CD14-positive monocyte (primary cell): ENCODE measurements at regions not wholly inside any gene's neighbourhood (a gene's known extent, or its start where the extent isn't known, plus 50 kb on each side); places are given as distances from the start of the nearest gene placed in this dataset.

Source experiments
- DNase-seq, 3 donors: peaks; one replicate each; pipeline ENCODE4 v3.0.0-alpha.2; 2011 to 2022
- H2AFZ ChIP-seq: 2 replicates; pipeline ENCODE4 v1.6.0; 2012; ENCODE audit warnings: mild to moderate bottlenecking, low read depth, low read length, inconsistent platforms; ENCODE audit not compliant: insufficient read depth, poor library complexity, severe bottlenecking
- H3K27ac ChIP-seq, 2 donors: 1 replicate in 1 of 2; 2 replicates in 1 of 2; pipeline ENCODE4 v1.5.1; 2012 to 2013; ENCODE audit warnings: low read length in 2 of 2, control low read depth in 1 of 2, inconsistent platforms in 1 of 2, low read depth in 1 of 2, mild to moderate bottlenecking in 1 of 2
- H3K27me3 ChIP-seq, 2 donors: one replicate each; pipeline versions ENCODE4 v1.6.0 to v1.6.1; 2011 to 2013; ENCODE audit warnings: low read length in 2 of 2; ENCODE audit not compliant: control insufficient read depth in 2 of 2, insufficient read depth in 2 of 2
- H3K36me3 ChIP-seq, 2 donors: replicated peaks in 1 of 2; 1 replicate in 1 of 2; 2 replicates in 1 of 2; pipeline versions ENCODE4 v1.5.1 to v1.6.1; 2012 to 2013; ENCODE audit warnings: low read length in 2 of 2, control low read depth in 1 of 2, inconsistent platforms in 1 of 2, mild to moderate bottlenecking in 1 of 2; ENCODE audit not compliant: insufficient read depth in 2 of 2, control insufficient read depth in 1 of 2
- H3K4me1 ChIP-seq, 2 donors: 1 replicate in 1 of 2; 2 replicates in 1 of 2; pipeline versions ENCODE4 v1.5.1 to v1.6.1; 2012 to 2013; ENCODE audit warnings: low read length in 2 of 2, control low read depth in 1 of 2, inconsistent platforms in 1 of 2, mild to moderate bottlenecking in 1 of 2, moderate library complexity in 1 of 2; ENCODE audit not compliant: insufficient read depth in 2 of 2, control insufficient read depth in 1 of 2
- H3K4me2 ChIP-seq: replicated peaks from 2 replicates; pipeline ENCODE3; 2012; ENCODE audit warnings: low read length, moderate library complexity, mild to moderate bottlenecking; ENCODE audit not compliant: poor library complexity, severe bottlenecking; ENCODE audit errors: extremely low read depth
- H3K4me3 ChIP-seq, 3 experiments: fragments of 200-600 bp in 1 of 3; sonication (generic) in 1 of 3; replicated peaks in 1 of 3; 1 replicate in 2 of 3; 2 replicates in 1 of 3; pipeline ENCODE4 v1.5.1; 2011 to 2013; ENCODE audit warnings: low read length in 3 of 3, mild to moderate bottlenecking in 3 of 3, control low read depth in 2 of 3, low read depth in 2 of 3, inconsistent platforms in 1 of 3, moderate library complexity in 1 of 3
- H3K79me2 ChIP-seq: 2 replicates; pipeline ENCODE4 v1.6.0; 2012; ENCODE audit warnings: mild to moderate bottlenecking, control low read depth, inconsistent platforms, low read length, moderate library complexity; ENCODE audit not compliant: insufficient read depth
- H3K9ac ChIP-seq: 2 replicates; pipeline ENCODE4 v1.6.0; 2017; ENCODE audit warnings: low read length, mild to moderate bottlenecking; ENCODE audit not compliant: insufficient read depth, poor library complexity, severe bottlenecking
- H3K9me3 ChIP-seq, 2 donors: replicated peaks in 1 of 2; 1 replicate in 1 of 2; 2 replicates in 1 of 2; pipeline versions ENCODE4 v1.5.1 to v1.6.1; 2012 to 2013; ENCODE audit warnings: low read length in 2 of 2, control low read depth in 1 of 2; ENCODE audit not compliant: control insufficient read depth in 1 of 2, insufficient read depth in 1 of 2
- H4K20me1 ChIP-seq: 2 replicates; pipeline ENCODE4 v1.6.0; 2012; ENCODE audit warnings: mild to moderate bottlenecking, low read length, control low read depth, moderate library complexity; ENCODE audit not compliant: insufficient read depth
- H3K27ac Mint-ChIP-seq, 7 donors: one replicate each; pipeline ENCODE4 v1.8.0; 2020; ENCODE audit warnings: mild to moderate bottlenecking in 7 of 7, mixed read lengths in 7 of 7, moderate library complexity in 6 of 7, inconsistent platforms in 2 of 7
- H3K27me3 Mint-ChIP-seq, 3 donors: one replicate each; pipeline ENCODE4 v1.8.0; 2021 to 2022; ENCODE audit warnings: low read depth in 3 of 3, mild to moderate bottlenecking in 3 of 3, mixed read lengths in 3 of 3, moderate library complexity in 3 of 3, inconsistent platforms in 1 of 3
- H3K36me3 Mint-ChIP-seq, 2 donors: one replicate each; pipeline ENCODE4 v1.8.0; 2020; ENCODE audit warnings: mixed read lengths in 2 of 2, inconsistent platforms in 1 of 2, mild to moderate bottlenecking in 1 of 2
- H3K4me1 Mint-ChIP-seq: one replicate; pipeline ENCODE4 v1.8.0; 2020; ENCODE audit warnings: mild to moderate bottlenecking, mixed read lengths
- H3K4me3 Mint-ChIP-seq, 2 donors: one replicate each; pipeline ENCODE4 v1.8.0; 2020; ENCODE audit warnings: mild to moderate bottlenecking in 2 of 2, mixed read lengths in 2 of 2, moderate library complexity in 1 of 2
- H3K9me3 Mint-ChIP-seq, 7 donors: one replicate each; pipeline ENCODE4 v1.8.0; 2020 to 2022; ENCODE audit warnings: mixed read lengths in 7 of 7, mild to moderate bottlenecking in 6 of 7, moderate library complexity in 6 of 7, inconsistent platforms in 2 of 7
- WGBS: methylation state at CpG from one replicate; pipeline ENCODE4 v1.1.5; 2013; ENCODE audit warnings: missing lambda C conversion rate; ENCODE audit not compliant: insufficient coverage; 5-methylcytosine and 5-hydroxymethylcytosine counted together
- intact Hi-C, 2 donors: fragments of 100-400 bp; cut with micrococcal nuclease; formaldehyde crosslinking; loops; one replicate each; pipeline versions ENCODE4 v1.15.0 to v1.15.1; 2023
- TF ChIP-seq, protein P1 (sequence below): fragments of 200-600 bp; IDR thresholded peaks from one replicate; pipeline ENCODE4 v1.8.0; 2022; ENCODE audit warnings: antibody characterized with exemption, mild to moderate bottlenecking

DNA sequence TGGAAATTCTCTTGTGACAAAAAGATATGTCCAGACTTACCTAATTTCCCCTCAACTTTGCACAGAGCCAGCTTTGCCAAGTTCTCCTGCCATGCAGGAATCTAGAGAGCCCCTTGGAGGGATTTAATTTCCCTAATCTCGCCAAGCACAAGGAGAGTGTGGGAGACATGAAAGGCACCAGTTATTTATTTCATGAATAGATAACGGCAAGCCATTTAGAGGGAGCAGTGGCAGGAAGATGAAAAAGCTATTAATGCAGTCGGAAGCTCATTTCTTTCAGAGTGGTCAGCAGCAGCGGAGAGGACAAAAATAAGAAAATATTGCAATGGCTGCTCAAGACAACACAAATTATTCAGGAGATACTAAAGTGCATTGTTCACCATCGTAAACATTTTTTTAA lies 150.9 kb upstream of the WSCD2 start:
- Histone ChIP-seq H3K9me3 (no peaks in the 10 kb centered on the region), H3K36me3 (no peaks in the 10 kb centered on the region), H4K20me1 (no peaks in the 10 kb centered on the region), H2AFZ (no peak overlapping the region), H3K27ac (no peak overlapping the region), H3K4me3 (no peak overlapping the region), H3K4me1 (no peaks in the 10 kb centered on the region), H3K4me2 (no peak overlapping the region), H3K79me2 (no peaks in the 10 kb centered on the region), H3K9ac (no peak overlapping the region), H3K27me3 (peaks cover 0 to 3% of the 10 kb centered on the region in 2 donors)
- Mint-ChIP-seq H3K27ac (no peak overlapping the region), H3K4me3 (no peak overlapping the region), H3K9me3 (peaks cover 0 to 7% (median 2%) of the 10 kb centered on the region in 7 donors), H3K36me3 (no peaks in the 10 kb centered on the region), H3K27me3 (peaks cover 0 to 6% (median 1%) of the 10 kb centered on the region in 3 donors), H3K4me1 (no peaks in the 10 kb centered on the region)
- intact Hi-C loops = no loop called here
- TF ChIP-seq, protein P1, sequence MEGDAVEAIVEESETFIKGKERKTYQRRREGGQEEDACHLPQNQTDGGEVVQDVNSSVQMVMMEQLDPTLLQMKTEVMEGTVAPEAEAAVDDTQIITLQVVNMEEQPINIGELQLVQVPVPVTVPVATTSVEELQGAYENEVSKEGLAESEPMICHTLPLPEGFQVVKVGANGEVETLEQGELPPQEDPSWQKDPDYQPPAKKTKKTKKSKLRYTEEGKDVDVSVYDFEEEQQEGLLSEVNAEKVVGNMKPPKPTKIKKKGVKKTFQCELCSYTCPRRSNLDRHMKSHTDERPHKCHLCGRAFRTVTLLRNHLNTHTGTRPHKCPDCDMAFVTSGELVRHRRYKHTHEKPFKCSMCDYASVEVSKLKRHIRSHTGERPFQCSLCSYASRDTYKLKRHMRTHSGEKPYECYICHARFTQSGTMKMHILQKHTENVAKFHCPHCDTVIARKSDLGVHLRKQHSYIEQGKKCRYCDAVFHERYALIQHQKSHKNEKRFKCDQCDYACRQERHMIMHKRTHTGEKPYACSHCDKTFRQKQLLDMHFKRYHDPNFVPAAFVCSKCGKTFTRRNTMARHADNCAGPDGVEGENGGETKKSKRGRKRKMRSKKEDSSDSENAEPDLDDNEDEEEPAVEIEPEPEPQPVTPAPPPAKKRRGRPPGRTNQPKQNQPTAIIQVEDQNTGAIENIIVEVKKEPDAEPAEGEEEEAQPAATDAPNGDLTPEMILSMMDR = no peak
- no peak for DNase-seq
- WGBS = 81% methylated on average over 3 of the region's 5 CpGs

DNA sequence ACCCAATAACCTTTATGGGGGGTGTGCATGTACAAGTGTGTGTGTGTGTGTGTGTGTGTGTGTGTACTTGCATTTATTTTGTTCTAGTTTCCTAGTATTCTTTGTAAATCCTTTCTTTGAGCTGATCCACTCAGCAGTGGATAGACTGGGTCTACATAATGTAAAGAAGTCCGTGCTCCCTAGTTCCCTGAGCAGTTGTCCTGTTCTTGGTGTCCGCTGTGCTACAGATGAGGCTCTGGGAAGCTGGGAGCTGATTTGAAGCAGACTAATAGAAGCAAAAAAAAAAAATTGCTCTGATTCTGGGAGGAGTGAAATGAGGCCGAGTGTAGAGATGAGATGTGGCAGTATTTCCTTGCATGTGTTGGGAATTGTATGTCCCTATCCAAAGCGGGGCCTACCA lies 150.4 kb upstream of the WSCD2 start:
- Mint-ChIP-seq H3K9me3 (peaks cover 0 to 7% (median 2%) of the 10 kb centered on the region in 7 donors), H3K27me3 (peaks cover 0 to 6% (median 1%) of the 10 kb centered on the region in 3 donors), H3K36me3 (no peaks in the 10 kb centered on the region), H3K4me3 (no peak overlapping the region), H3K4me1 (no peaks in the 10 kb centered on the region), H3K27ac (no peak overlapping the region)
- no peak overlapping the region for H3K9ac ChIP-seq
- H3K79me2 ChIP-seq = no peaks in the 10 kb centered on the region
- whole genome bisulfite sequencing = 87% methylated on average over 4 of the region's 4 CpGs
- peaks cover 0 to 3% of the 10 kb centered on the region in 2 donors for H3K27me3 ChIP-seq
- H3K27ac ChIP-seq = no peak overlapping the region
- DNase-seq = no peak
- H4K20me1 ChIP-seq = no peaks in the 10 kb centered on the region
- H3K4me1 ChIP-seq = no peaks in the 10 kb centered on the region
- H3K4me3 ChIP-seq = no peak overlapping the region
- no peaks in the 10 kb centered on the region for H3K36me3 ChIP-seq
- no peak overlapping the region for H2AFZ ChIP-seq
- TF ChIP-seq, protein P1 = no peak
- intact Hi-C loops = no loop called here
- H3K4me2 ChIP-seq = no peak overlapping the region
- H3K9me3 ChIP-seq = no peaks in the 10 kb centered on the region
